CD4-positive, alpha-beta memory T cell (primary cell): ENCODE measurements at regions not wholly inside any gene's neighbourhood (a gene's known extent, or its start where the extent isn't known, plus 50 kb on each side); places are given as distances from the start of the nearest gene placed in this dataset.

Source experiments
- CTCF ChIA-PET: fragments of 350-600 bp; sonication (Branson Sonifier 250); formaldehyde crosslinking; loops from one replicate; lab custom pipeline; 2021; ENCODE audit warnings: inconsistent platforms; ENCODE audit not compliant: partially characterized antibody; lab: Charles Lee
- POLR2A ChIA-PET: fragments of 350-600 bp; sonication (Branson Sonifier 250); formaldehyde crosslinking; loops from one replicate; lab custom pipeline; 2021; ENCODE audit not compliant: partially characterized antibody; lab: Charles Lee
- DNase-seq, 5 donors: peaks; one replicate each; pipeline versions ENCODE4 v3.0.0 to v3.0.0-alpha.2; 2020 to 2022; ENCODE audit warnings: mixed read lengths in 1 of 5
- H3K27ac ChIP-seq: one replicate; pipeline ENCODE4 v1.7.0; 2013; ENCODE audit warnings: low read depth, low read length
- H3K27me3 ChIP-seq: 2 replicates; pipeline ENCODE4 v1.7.0; 2013; ENCODE audit warnings: mild to moderate bottlenecking, low read length, moderate library complexity; ENCODE audit not compliant: insufficient read depth
- H3K36me3 ChIP-seq: 2 replicates; pipeline ENCODE4 v1.7.0; 2013; ENCODE audit warnings: mild to moderate bottlenecking, low read length, moderate library complexity; ENCODE audit not compliant: insufficient read depth
- H3K4me1 ChIP-seq: 2 replicates; pipeline ENCODE4 v1.7.0; 2013; ENCODE audit warnings: mild to moderate bottlenecking, low read length, moderate library complexity; ENCODE audit not compliant: insufficient read depth
- H3K4me3 ChIP-seq, 2 donors: one replicate each; pipeline ENCODE4 v1.7.0; 2013; ENCODE audit warnings: low read length in 2 of 2, mild to moderate bottlenecking in 1 of 2
- H3K9me3 ChIP-seq, 2 donors: one replicate each; pipeline ENCODE4 v1.7.0; 2013; ENCODE audit warnings: low read length in 2 of 2, control low read depth in 1 of 2; ENCODE audit not compliant: control insufficient read depth in 1 of 2
- H3K27ac Mint-ChIP-seq, 7 donors: one replicate each; pipeline ENCODE4 v1.8.0; 2020 to 2021; ENCODE audit warnings: mixed read lengths in 7 of 7, mild to moderate bottlenecking in 6 of 7, inconsistent platforms in 3 of 7, moderate library complexity in 3 of 7
- H3K27me3 Mint-ChIP-seq, 2 donors: one replicate each; pipeline ENCODE4 v1.8.0; 2020 to 2021; ENCODE audit warnings: mixed read lengths in 2 of 2
- H3K36me3 Mint-ChIP-seq, 2 donors: one replicate each; pipeline ENCODE4 v1.8.0; 2020 to 2021; ENCODE audit warnings: mixed read lengths in 2 of 2, inconsistent platforms in 1 of 2, mild to moderate bottlenecking in 1 of 2
- H3K4me1 Mint-ChIP-seq, 4 donors: one replicate each; pipeline ENCODE4 v1.8.0; 2020 to 2021; ENCODE audit warnings: mixed read lengths in 4 of 4, mild to moderate bottlenecking in 1 of 4
- H3K4me3 Mint-ChIP-seq, 8 donors: one replicate each; pipeline ENCODE4 v1.8.0; 2020 to 2021; ENCODE audit warnings: mixed read lengths in 8 of 8, mild to moderate bottlenecking in 7 of 8, moderate library complexity in 6 of 8, inconsistent platforms in 3 of 8
- H3K9me3 Mint-ChIP-seq, 8 donors: one replicate each; pipeline ENCODE4 v1.8.0; 2020 to 2021; ENCODE audit warnings: mixed read lengths in 8 of 8, mild to moderate bottlenecking in 5 of 8, inconsistent platforms in 3 of 8, moderate library complexity in 1 of 8
- intact Hi-C: fragments of 100-400 bp; cut with micrococcal nuclease; formaldehyde crosslinking; loops from one replicate; pipeline ENCODE4 v1.15.1; 2023

GRCh38 chr20:24767623-24768100 lies 181.4 kb upstream of the CST7 start:
- POLR2A ChIA-PET, result no interaction called here
- CTCF ChIA-PET, result no interaction called here
- Mint-ChIP-seq H3K9me3 (no peaks in the 10 kb centered on the region), H3K4me3 (no peak overlapping the region), H3K4me1 (no peaks in the 10 kb centered on the region), H3K27ac (no peak overlapping the region), H3K27me3 (peaks cover 7 to 25% of the 10 kb centered on the region in 2 donors), H3K36me3 (no peaks in the 10 kb centered on the region)
- Histone ChIP-seq H3K4me3 (no peak overlapping the region), H3K36me3 (no peaks in the 10 kb centered on the region), H3K4me1 (no peaks in the 10 kb centered on the region), H3K27ac (no peak overlapping the region), H3K27me3 (no peaks in the 10 kb centered on the region), H3K9me3 (no peaks in the 10 kb centered on the region)
- intact Hi-C loops, result no loop called here
- no peak for DNase-seq

DNA sequence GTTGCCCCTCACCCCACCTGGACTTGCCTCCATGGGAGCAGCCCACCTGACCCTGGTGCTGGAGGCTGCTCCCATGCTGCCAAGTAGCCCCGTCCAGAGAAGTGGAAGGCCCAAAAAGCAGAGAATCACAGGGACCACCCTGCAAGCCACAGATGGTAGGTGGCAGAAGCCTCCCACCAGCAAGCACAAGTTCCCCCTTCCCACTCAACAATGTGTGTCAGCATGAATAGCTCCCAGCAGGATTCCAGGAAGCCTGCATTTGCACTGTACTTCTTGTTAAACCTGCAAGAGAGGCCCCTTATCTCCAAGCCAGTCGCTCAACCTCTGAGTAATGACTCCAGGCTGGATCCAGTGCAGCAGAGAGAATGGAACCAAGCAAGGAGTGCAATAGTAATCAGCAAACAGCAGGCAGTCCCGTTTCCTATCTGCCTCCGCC lies 180.8 kb upstream of the CST7 start:
- no peak for DNase-seq
- Mint-ChIP-seq H3K27ac (no peak overlapping the region), H3K27me3 (peaks cover 7 to 26% of the 10 kb centered on the region in 2 donors), H3K4me3 (no peak overlapping the region), H3K9me3 (no peaks in the 10 kb centered on the region), H3K36me3 (no peaks in the 10 kb centered on the region), H3K4me1 (no peaks in the 10 kb centered on the region)
- Histone ChIP-seq H3K4me1 (no peaks in the 10 kb centered on the region), H3K36me3 (no peaks in the 10 kb centered on the region), H3K27ac (no peak overlapping the region), H3K4me3 (no peak overlapping the region), H3K9me3 (no peaks in the 10 kb centered on the region), H3K27me3 (no peaks in the 10 kb centered on the region)
- intact Hi-C loops, result no loop called here
- CTCF ChIA-PET, result no interaction called here
- POLR2A ChIA-PET, result no interaction called here

DNA sequence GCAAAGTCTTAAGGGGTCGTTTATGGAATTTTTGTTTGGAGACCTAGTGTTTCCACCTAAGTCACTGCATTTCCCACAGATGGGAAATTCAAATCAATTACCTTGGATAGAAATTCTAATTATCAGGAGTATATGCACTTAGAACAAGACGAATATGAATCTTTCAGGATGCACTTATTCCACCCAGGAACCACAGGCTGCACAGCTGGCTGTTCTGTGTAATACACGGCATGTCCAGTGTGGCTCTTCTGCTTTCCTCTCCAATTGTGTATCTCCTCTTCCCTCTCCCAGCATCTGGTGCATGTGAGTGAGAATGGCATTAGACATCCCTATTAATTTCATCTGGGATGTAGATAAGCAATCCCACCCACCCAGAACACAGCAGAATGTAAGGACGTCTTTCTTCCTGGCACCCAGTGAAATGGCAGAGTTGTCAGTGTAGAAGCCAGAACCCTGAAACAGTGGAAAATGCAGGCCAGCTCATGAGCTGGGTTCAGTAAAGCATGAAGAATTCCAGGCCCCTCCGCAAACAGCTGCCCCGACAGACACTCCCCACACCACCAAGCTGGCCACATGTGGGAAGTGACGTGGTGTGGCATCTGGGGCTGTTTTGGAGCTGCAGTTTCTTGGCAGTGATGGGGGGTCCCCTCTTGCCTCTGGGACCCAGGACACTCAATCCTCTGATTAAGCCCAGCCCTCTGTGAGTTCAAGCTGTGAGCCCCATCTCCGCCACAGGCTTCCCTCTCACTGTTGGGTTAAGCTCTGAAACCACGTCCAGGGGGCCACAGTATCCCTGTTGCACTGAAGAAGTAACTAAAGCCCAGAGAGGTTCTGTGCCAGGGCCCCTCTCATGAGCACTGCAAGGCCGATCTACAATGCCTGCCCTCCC lies 180.1 kb upstream of the CST7 start:
- CTCF ChIA-PET, result no interaction called here
- Histone ChIP-seq H3K9me3 (no peaks in the 10 kb centered on the region), H3K27ac (no peak overlapping the region), H3K4me3 (no peak overlapping the region), H3K4me1 (no peaks in the 10 kb centered on the region), H3K36me3 (no peaks in the 10 kb centered on the region), H3K27me3 (no peaks in the 10 kb centered on the region)
- no peaks in the 10 kb centered on the region for H3K36me3 Mint-ChIP-seq
- H3K4me1 Mint-ChIP-seq, result no peaks in the 10 kb centered on the region
- H3K27ac Mint-ChIP-seq, result no peak overlapping the region
- intact Hi-C loops, result no loop called here
- peaks cover 0 to 2% (median 0%) of the 10 kb centered on the region in 8 donors for H3K9me3 Mint-ChIP-seq
- H3K27me3 Mint-ChIP-seq, result peaks cover 7 to 26% of the 10 kb centered on the region in 2 donors
- DNase-seq, result no peak
- POLR2A ChIA-PET, result no interaction called here
- H3K4me3 Mint-ChIP-seq, result no peak overlapping the region

- no peak for DNase-seq
- H3K4me3 Mint-ChIP-seq, result no peak overlapping the region
- peaks cover 7 to 19% of the 10 kb centered on the region in 2 donors for H3K27me3 Mint-ChIP-seq
These were observed 179.0 kb upstream of the CST7 start for GRCh38 chr20:24769878-24770627.

DNA sequence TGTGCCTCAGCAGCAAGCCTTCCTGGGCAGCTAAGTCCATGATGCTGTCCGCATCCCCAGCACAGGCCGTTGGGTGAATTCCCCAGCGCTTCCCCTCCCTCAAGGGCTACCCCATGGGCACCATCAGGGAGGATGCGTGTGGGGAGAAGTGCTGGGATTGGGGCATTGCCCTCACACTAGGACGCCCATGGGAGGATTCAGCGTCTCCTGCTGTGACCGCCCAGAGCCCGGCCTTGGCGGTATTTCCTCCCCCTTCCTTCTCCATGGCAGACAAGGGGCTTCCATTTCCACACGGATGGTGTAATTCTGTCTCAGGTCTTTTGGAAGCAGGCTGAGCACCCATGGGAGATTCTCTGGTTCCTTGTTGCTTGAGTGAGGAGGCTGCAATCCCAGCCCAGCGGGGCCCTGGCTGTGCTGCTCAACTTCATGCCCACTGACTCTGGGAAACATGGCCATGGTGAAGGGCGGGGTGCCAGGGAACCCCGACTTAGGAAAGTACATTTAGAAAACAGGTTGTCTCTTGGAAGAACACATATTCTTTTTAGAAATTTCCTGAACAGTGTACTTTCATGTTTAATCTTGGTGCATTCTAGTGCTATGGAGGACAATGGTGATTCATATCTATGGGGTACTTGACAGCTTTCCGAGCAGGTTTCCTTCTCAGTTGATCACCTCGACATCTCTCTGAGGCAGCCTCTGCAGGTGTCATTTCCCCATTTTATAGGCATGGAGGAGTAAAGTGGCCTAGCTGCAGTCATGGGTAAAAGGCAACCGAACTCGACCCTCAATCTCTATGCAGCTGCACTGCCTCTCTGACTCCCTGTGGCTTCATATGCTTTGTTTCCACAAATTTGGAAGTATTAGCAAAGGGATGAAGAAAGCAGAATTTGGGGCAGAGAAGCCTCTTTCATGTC lies 178.2 kb upstream of the CST7 start:
- H3K4me1 ChIP-seq, result no peaks in the 10 kb centered on the region
- H3K27me3 ChIP-seq, result no peaks in the 10 kb centered on the region
- H3K27ac Mint-ChIP-seq, result no peak overlapping the region
- H3K36me3 ChIP-seq, result no peaks in the 10 kb centered on the region
- H3K9me3 ChIP-seq, result no peaks in the 10 kb centered on the region
- H3K27me3 Mint-ChIP-seq, result peaks cover 7 to 17% of the 10 kb centered on the region in 2 donors
- ChIA-PET CTCF (no interaction called here), POLR2A (no interaction called here)
- peaks cover 4 to 15% (median 12%) of the 10 kb centered on the region in 8 donors for H3K9me3 Mint-ChIP-seq
- no peak overlapping the region for H3K4me3 Mint-ChIP-seq
- H3K36me3 Mint-ChIP-seq, result no peaks in the 10 kb centered on the region
- no peak overlapping the region for H3K4me3 ChIP-seq
- H3K27ac ChIP-seq, result no peak overlapping the region
- intact Hi-C loops, result no loop called here
- H3K4me1 Mint-ChIP-seq, result no peaks in the 10 kb centered on the region
- no peak for DNase-seq

More at GRCh38 chr20:24769878-24770627, 179.0 kb upstream of the CST7 start:
- peaks cover 4 to 9% (median 7%) of the 10 kb centered on the region in 8 donors for H3K9me3 Mint-ChIP-seq
- POLR2A ChIA-PET, result no interaction called here
- no peak overlapping the region for H3K27ac Mint-ChIP-seq
- Histone ChIP-seq H3K4me1 (no peaks in the 10 kb centered on the region), H3K36me3 (no peaks in the 10 kb centered on the region), H3K27me3 (no peaks in the 10 kb centered on the region), H3K4me3 (no peak overlapping the region), H3K27ac (no peak overlapping the region), H3K9me3 (no peaks in the 10 kb centered on the region)
- H3K36me3 Mint-ChIP-seq, result no peaks in the 10 kb centered on the region
- H3K4me1 Mint-ChIP-seq, result no peaks in the 10 kb centered on the region
- CTCF ChIA-PET, result no interaction called here
- intact Hi-C loops, result no loop called here

GRCh38 chr20:24771542-24772061 lies 177.5 kb upstream of the CST7 start:
- CTCF ChIA-PET, result no interaction called here
- intact Hi-C loops, result no loop called here
- no peak overlapping the region for H3K27ac Mint-ChIP-seq
- peaks cover 7 to 20% of the 10 kb centered on the region in 2 donors for H3K27me3 Mint-ChIP-seq
- H3K4me3 Mint-ChIP-seq, result no peak overlapping the region
- H3K36me3 Mint-ChIP-seq, result no peaks in the 10 kb centered on the region
- Histone ChIP-seq H3K9me3 (no peaks in the 10 kb centered on the region), H3K27ac (no peak overlapping the region), H3K4me3 (no peak overlapping the region), H3K4me1 (no peaks in the 10 kb centered on the region), H3K36me3 (no peaks in the 10 kb centered on the region), H3K27me3 (no peaks in the 10 kb centered on the region)
- H3K9me3 Mint-ChIP-seq, result peaks cover 4 to 15% (median 13%) of the 10 kb centered on the region in 8 donors
- POLR2A ChIA-PET, result no interaction called here
- no peak for DNase-seq
- H3K4me1 Mint-ChIP-seq, result no peaks in the 10 kb centered on the region
